ENCODE measurements at regions not wholly inside any gene's neighbourhood (a gene's known extent, or its start where the extent isn't known, plus 50 kb on each side); places are given as distances from the start of the nearest gene placed in this dataset.
"Not testable (repeated sequence)": the region's sequence is repeated elsewhere in the genome, so short reads cannot be mapped to it uniquely, and the experiment has no call there.

GRCh38 chr9:63775092-63775426 lies 1510.0 kb downstream of the FOXD4L5 start:
- H3K36me3 ChIP-seq (ENCODE audit: control insufficient read depth, insufficient read depth, low read length); H3K4me1 ChIP-seq (ENCODE audit: control insufficient read depth, insufficient read depth, low read length); H3K27ac ChIP-seq (ENCODE audit: low read depth, low read length); H3K4me3 ChIP-seq (ENCODE audit: low read depth, low read length); H3K9me3 ChIP-seq (ENCODE audit: control insufficient read depth, insufficient read depth, low read length); DNase-seq (ENCODE audit: low read depth in 4 of 6, low spot score in 6 of 6); H3K27me3 ChIP-seq (ENCODE audit: control insufficient read depth, insufficient read depth, low read length): not testable (repeated sequence)
- 91% methylated on average over 9 of the region's 14 CpGs for WGBS (ENCODE audit: insufficient coverage)

GRCh38 chr9:63774369-63775091 lies 1510.5 kb downstream of the FOXD4L5 start:
- DNase-seq (ENCODE audit: low read depth in 4 of 6, low spot score in 6 of 6): not testable (repeated sequence)
- 97% methylated on average over 6 of the region's 15 CpGs for WGBS (ENCODE audit: insufficient coverage)

GRCh38 chr9:63762230-63762629 lies 1522.8 kb downstream of the FOXD4L5 start:
- H3K27ac ChIP-seq (ENCODE audit: low read depth, low read length); H3K4me3 ChIP-seq (ENCODE audit: low read depth, low read length); H3K4me1 ChIP-seq (ENCODE audit: control insufficient read depth, insufficient read depth, low read length); DNase-seq (ENCODE audit: low read depth in 4 of 6, low spot score in 6 of 6); H3K9me3 ChIP-seq (ENCODE audit: control insufficient read depth, insufficient read depth, low read length); H3K27me3 ChIP-seq (ENCODE audit: control insufficient read depth, insufficient read depth, low read length); H3K36me3 ChIP-seq (ENCODE audit: control insufficient read depth, insufficient read depth, low read length): not testable (repeated sequence)
- 82% methylated on average over 6 of the region's 13 CpGs for WGBS (ENCODE audit: insufficient coverage)

More at GRCh38 chr9:63774369-63775091, 1510.5 kb downstream of the FOXD4L5 start:
- H3K9me3 ChIP-seq (ENCODE audit: control insufficient read depth, insufficient read depth, low read length); H3K4me3 ChIP-seq (ENCODE audit: low read depth, low read length); H3K27me3 ChIP-seq (ENCODE audit: control insufficient read depth, insufficient read depth, low read length); H3K36me3 ChIP-seq (ENCODE audit: control insufficient read depth, insufficient read depth, low read length); H3K4me1 ChIP-seq (ENCODE audit: control insufficient read depth, insufficient read depth, low read length); H3K27ac ChIP-seq (ENCODE audit: low read depth, low read length): not testable (repeated sequence)

GRCh38 chr9:63729021-63729420 lies 1556.0 kb downstream of the FOXD4L5 start:
- not testable (repeated sequence) for H3K27ac ChIP-seq (ENCODE audit: low read depth, low read length); DNase-seq (ENCODE audit: low read depth in 4 of 6, low spot score in 6 of 6); H3K9me3 ChIP-seq (ENCODE audit: control insufficient read depth, insufficient read depth, low read length); H3K27me3 ChIP-seq (ENCODE audit: control insufficient read depth, insufficient read depth, low read length); H3K4me1 ChIP-seq (ENCODE audit: control insufficient read depth, insufficient read depth, low read length); H3K4me3 ChIP-seq (ENCODE audit: low read depth, low read length); H3K36me3 ChIP-seq (ENCODE audit: control insufficient read depth, insufficient read depth, low read length)
- 43% methylated on average over 4 of the region's 4 CpGs for WGBS (ENCODE audit: insufficient coverage)

GRCh38 chr9:63728287-63728686 lies 1556.7 kb downstream of the FOXD4L5 start:
- no peaks in the 10 kb centered on the region for H3K4me1 ChIP-seq (ENCODE audit: control insufficient read depth, insufficient read depth, low read length)
- WGBS (ENCODE audit: insufficient coverage): 40% methylated on average over 3 of the region's 3 CpGs
- no peaks in the 10 kb centered on the region for H3K27me3 ChIP-seq (ENCODE audit: control insufficient read depth, insufficient read depth, low read length)
- no peak overlapping the region for H3K4me3 ChIP-seq (ENCODE audit: low read depth, low read length)
- no peak for DNase-seq (ENCODE audit: low read depth in 4 of 6, low spot score in 6 of 6)
- H3K9me3 ChIP-seq (ENCODE audit: control insufficient read depth, insufficient read depth, low read length): peaks cover 5% of the 10 kb centered on the region
- no peak overlapping the region for H3K27ac ChIP-seq (ENCODE audit: low read depth, low read length)
- no peaks in the 10 kb centered on the region for H3K36me3 ChIP-seq (ENCODE audit: control insufficient read depth, insufficient read depth, low read length)

- H3K27ac ChIP-seq (ENCODE audit: low read depth, low read length); H3K4me3 ChIP-seq (ENCODE audit: low read depth, low read length); H3K27me3 ChIP-seq (ENCODE audit: control insufficient read depth, insufficient read depth, low read length); H3K9me3 ChIP-seq (ENCODE audit: control insufficient read depth, insufficient read depth, low read length); DNase-seq (ENCODE audit: low read depth in 4 of 6, low spot score in 6 of 6); H3K4me1 ChIP-seq (ENCODE audit: control insufficient read depth, insufficient read depth, low read length); H3K36me3 ChIP-seq (ENCODE audit: control insufficient read depth, insufficient read depth, low read length): not testable (repeated sequence)
- WGBS (ENCODE audit: insufficient coverage): 58% methylated on average over 14 of the region's 21 CpGs
Measured at GRCh38 chr9:63708285-63708684, 1576.7 kb downstream of the FOXD4L5 start.

GRCh38 chr9:63704456-63704855 lies 1580.6 kb downstream of the FOXD4L5 start:
- H3K9me3 ChIP-seq (ENCODE audit: control insufficient read depth, insufficient read depth, low read length); H3K27ac ChIP-seq (ENCODE audit: low read depth, low read length); DNase-seq (ENCODE audit: low read depth in 4 of 6, low spot score in 6 of 6); H3K27me3 ChIP-seq (ENCODE audit: control insufficient read depth, insufficient read depth, low read length); H3K4me3 ChIP-seq (ENCODE audit: low read depth, low read length); H3K36me3 ChIP-seq (ENCODE audit: control insufficient read depth, insufficient read depth, low read length); H3K4me1 ChIP-seq (ENCODE audit: control insufficient read depth, insufficient read depth, low read length): not testable (repeated sequence)
- 66% methylated on average over 20 of the region's 25 CpGs for WGBS (ENCODE audit: insufficient coverage)

GRCh38 chr9:63703670-63704069 lies 1581.3 kb downstream of the FOXD4L5 start:
- not testable (repeated sequence) for H3K9me3 ChIP-seq (ENCODE audit: control insufficient read depth, insufficient read depth, low read length); DNase-seq (ENCODE audit: low read depth in 4 of 6, low spot score in 6 of 6); H3K27ac ChIP-seq (ENCODE audit: low read depth, low read length); H3K4me1 ChIP-seq (ENCODE audit: control insufficient read depth, insufficient read depth, low read length); H3K27me3 ChIP-seq (ENCODE audit: control insufficient read depth, insufficient read depth, low read length); H3K4me3 ChIP-seq (ENCODE audit: low read depth, low read length); H3K36me3 ChIP-seq (ENCODE audit: control insufficient read depth, insufficient read depth, low read length)
- WGBS (ENCODE audit: insufficient coverage): 39% methylated on average over 16 of the region's 38 CpGs

- H3K27me3 ChIP-seq (ENCODE audit: control insufficient read depth, insufficient read depth, low read length); H3K27ac ChIP-seq (ENCODE audit: low read depth, low read length); H3K9me3 ChIP-seq (ENCODE audit: control insufficient read depth, insufficient read depth, low read length); H3K4me3 ChIP-seq (ENCODE audit: low read depth, low read length); H3K4me1 ChIP-seq (ENCODE audit: control insufficient read depth, insufficient read depth, low read length); H3K36me3 ChIP-seq (ENCODE audit: control insufficient read depth, insufficient read depth, low read length); DNase-seq (ENCODE audit: low read depth in 4 of 6, low spot score in 6 of 6): not testable (repeated sequence)
- 43% methylated on average over 8 of the region's 39 CpGs for WGBS (ENCODE audit: insufficient coverage)
Measured at GRCh38 chr9:63703138-63703665, 1581.8 kb downstream of the FOXD4L5 start.
